HEK293 (cell line): ENCODE measurements at regions not wholly inside any gene's neighbourhood (a gene's known extent, or its start where the extent isn't known, plus 50 kb on each side); places are given as distances from the start of the nearest gene placed in this dataset.

Source experiments
- CTCF ChIA-PET: fragments of 350-600 bp; formaldehyde crosslinking; extraction: SDS; loops from one replicate; lab custom pipeline; 2021; ENCODE audit warnings: antibody characterized with exemption; lab: Yijun Ruan, JAX
- POLR2A ChIA-PET: fragments of 300-600 bp; formaldehyde crosslinking; extraction: SDS; loops from one replicate; lab custom pipeline; 2020; ENCODE audit warnings: antibody characterized with exemption, inconsistent platforms; lab: Yijun Ruan, JAX
- H3K27ac ChIP-seq: fragments of 200-500 bp; sonication (Bioruptor generic); 2 replicates; pipeline ENCODE4 v1.5.1; 2014; ENCODE audit warnings: low read depth, low read length, control low read depth, inconsistent platforms; ENCODE audit errors: extremely low read depth
- H3K36me3 ChIP-seq, 2 experiments: fragments of 200-500 bp in 1 of 2; sonication (Bioruptor generic) in 1 of 2; 1 replicate in 1 of 2; 2 replicates in 1 of 2; pipeline ENCODE4 v1.5.1; 2014 to 2017; ENCODE audit warnings: inconsistent platforms in 2 of 2, low read length in 2 of 2; ENCODE audit not compliant: control insufficient read depth in 2 of 2, insufficient read depth in 1 of 2
- H3K4me1 ChIP-seq: fragments of 200-500 bp; sonication (Bioruptor generic); 2 replicates; pipeline ENCODE4 v1.5.1; 2014; ENCODE audit warnings: mild to moderate bottlenecking, low read length, inconsistent platforms; ENCODE audit not compliant: control insufficient read depth, insufficient read depth
- H3K4me3 ChIP-seq: 2 replicates; pipeline ENCODE4 v1.5.1; 2011; ENCODE audit warnings: low read depth, mild to moderate bottlenecking, control low read depth, low read length, moderate library complexity
- H3K9me3 ChIP-seq: fragments of 200-500 bp; sonication (Bioruptor generic); 2 replicates; pipeline ENCODE4 v1.5.1; 2014; ENCODE audit warnings: low read depth, low read length, inconsistent platforms; ENCODE audit not compliant: control insufficient read depth, insufficient read depth
- BCL11A ChIP-seq: fragments of 450-650 bp; formaldehyde crosslinking; IDR thresholded peaks from 2 replicates; pipeline ENCODE4 v1.5.1; 2016; ENCODE audit warnings: low read depth, missing biosample characterization, missing genetic modification characterization
- BCL11B ChIP-seq: fragments of 450-650 bp; formaldehyde crosslinking; IDR thresholded peaks from 2 replicates; pipeline ENCODE4 v1.5.1; 2016; ENCODE audit warnings: low read depth, missing biosample characterization, missing genetic modification characterization
- KLF8 ChIP-seq: fragments of 450-650 bp; formaldehyde crosslinking; IDR thresholded peaks from 2 replicates; pipeline ENCODE4 v1.5.1; 2016; ENCODE audit warnings: missing biosample characterization, missing genetic modification characterization
- MZF1 ChIP-seq: fragments of 450-650 bp; formaldehyde crosslinking; IDR thresholded peaks from 2 replicates; pipeline ENCODE4 v1.5.1; 2017; ENCODE audit warnings: missing biosample characterization, missing genetic modification characterization, borderline replicate concordance
- YY1 ChIP-seq: fragments of 450-650 bp; formaldehyde crosslinking; IDR thresholded peaks from 2 replicates; pipeline ENCODE4 v1.5.1; 2018; ENCODE audit warnings: missing biosample characterization, missing genetic modification characterization
- ZFP41 ChIP-seq: fragments of 450-650 bp; formaldehyde crosslinking; IDR thresholded peaks from 2 replicates; pipeline ENCODE4 v1.5.1; 2016; ENCODE audit warnings: missing biosample characterization, missing genetic modification characterization, borderline replicate concordance
- ZNF19 ChIP-seq: fragments of 450-650 bp; formaldehyde crosslinking; IDR thresholded peaks from 2 replicates; pipeline ENCODE4; 2016; ENCODE audit warnings: missing biosample characterization, missing genetic modification characterization, low read depth
- ZNF23 ChIP-seq: fragments of 450-650 bp; formaldehyde crosslinking; IDR thresholded peaks from 2 replicates; pipeline ENCODE4 v1.5.1; 2016; ENCODE audit warnings: missing biosample characterization, missing genetic modification characterization, borderline replicate concordance
- ZNF416 ChIP-seq: fragments of 450-650 bp; formaldehyde crosslinking; IDR thresholded peaks from 2 replicates; pipeline ENCODE4 v1.5.1; 2016; ENCODE audit warnings: missing biosample characterization, missing genetic modification characterization
- ZNF571 ChIP-seq: fragments of 450-650 bp; formaldehyde crosslinking; IDR thresholded peaks from 2 replicates; pipeline ENCODE4 v1.5.0; 2017; ENCODE audit warnings: missing biosample characterization, missing genetic modification characterization
- ZNF596 ChIP-seq: fragments of 450-650 bp; IDR thresholded peaks from 2 replicates; pipeline ENCODE4 v1.5.0; 2018; ENCODE audit warnings: missing biosample characterization, mild to moderate bottlenecking, missing genetic modification characterization, moderate library complexity
- ZNF658 ChIP-seq: fragments of 450-650 bp; formaldehyde crosslinking; IDR thresholded peaks from 2 replicates; pipeline ENCODE4; 2016; ENCODE audit warnings: missing biosample characterization, missing genetic modification characterization
- ZNF791 ChIP-seq: fragments of 450-650 bp; formaldehyde crosslinking; IDR thresholded peaks from 2 replicates; pipeline ENCODE4 v1.5.1; 2016; ENCODE audit warnings: missing biosample characterization, missing genetic modification characterization
- TF ChIP-seq, protein P1 (sequence below): fragments of 450-650 bp; formaldehyde crosslinking; IDR thresholded peaks from 2 replicates; pipeline ENCODE4 v1.5.1; 2017; ENCODE audit warnings: missing biosample characterization, missing genetic modification characterization
- TF ChIP-seq, protein P2 (sequence below): fragments of 450-650 bp; formaldehyde crosslinking; IDR thresholded peaks from 2 replicates; pipeline ENCODE4 v1.5.1; 2017; ENCODE audit warnings: missing biosample characterization, mild to moderate bottlenecking, missing genetic modification characterization, moderate library complexity
- TF ChIP-seq, protein P3 (sequence below): fragments of 450-650 bp; formaldehyde crosslinking; IDR thresholded peaks from 2 replicates; pipeline ENCODE4 v1.5.0; 2017; ENCODE audit warnings: missing biosample characterization, missing genetic modification characterization, borderline replicate concordance

DNA sequence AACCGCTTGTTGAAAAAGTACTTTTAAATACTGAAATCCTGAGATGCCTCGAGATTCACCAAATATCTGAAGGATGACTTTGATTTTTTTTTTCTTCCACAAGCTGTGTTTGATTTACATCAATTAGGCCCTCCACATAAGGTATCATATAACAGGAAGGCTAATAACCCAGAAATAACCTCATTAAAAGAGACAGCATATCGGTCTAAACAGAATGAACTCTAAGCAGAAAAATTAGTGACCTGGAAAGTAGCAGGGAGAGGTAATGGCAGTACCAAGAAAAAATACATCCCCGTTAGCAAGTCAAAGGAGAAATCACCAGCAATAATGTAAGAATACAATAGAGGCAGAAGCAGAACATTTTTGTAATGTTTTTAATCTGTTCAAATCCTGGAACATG is 452.4 kb upstream of the TSHZ3 start (continued):
- TF ChIP-seq, protein P1, sequence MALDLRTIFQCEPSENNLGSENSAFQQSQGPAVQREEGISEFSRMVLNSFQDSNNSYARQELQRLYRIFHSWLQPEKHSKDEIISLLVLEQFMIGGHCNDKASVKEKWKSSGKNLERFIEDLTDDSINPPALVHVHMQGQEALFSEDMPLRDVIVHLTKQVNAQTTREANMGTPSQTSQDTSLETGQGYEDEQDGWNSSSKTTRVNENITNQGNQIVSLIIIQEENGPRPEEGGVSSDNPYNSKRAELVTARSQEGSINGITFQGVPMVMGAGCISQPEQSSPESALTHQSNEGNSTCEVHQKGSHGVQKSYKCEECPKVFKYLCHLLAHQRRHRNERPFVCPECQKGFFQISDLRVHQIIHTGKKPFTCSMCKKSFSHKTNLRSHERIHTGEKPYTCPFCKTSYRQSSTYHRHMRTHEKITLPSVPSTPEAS: no peak
- TF ChIP-seq ZNF596 (no peak), ZNF571 (tag by site-specific recombination) (no peak), ZNF19 (tag by site-specific recombination) (no peak), KLF8 (tag by site-specific recombination) (no peak), YY1 (no peak), BCL11B (no peak), ZNF791 (tag by site-specific recombination) (no peak), ZNF416 (tag by site-specific recombination) (no peak)
- TF ChIP-seq, protein P2, sequence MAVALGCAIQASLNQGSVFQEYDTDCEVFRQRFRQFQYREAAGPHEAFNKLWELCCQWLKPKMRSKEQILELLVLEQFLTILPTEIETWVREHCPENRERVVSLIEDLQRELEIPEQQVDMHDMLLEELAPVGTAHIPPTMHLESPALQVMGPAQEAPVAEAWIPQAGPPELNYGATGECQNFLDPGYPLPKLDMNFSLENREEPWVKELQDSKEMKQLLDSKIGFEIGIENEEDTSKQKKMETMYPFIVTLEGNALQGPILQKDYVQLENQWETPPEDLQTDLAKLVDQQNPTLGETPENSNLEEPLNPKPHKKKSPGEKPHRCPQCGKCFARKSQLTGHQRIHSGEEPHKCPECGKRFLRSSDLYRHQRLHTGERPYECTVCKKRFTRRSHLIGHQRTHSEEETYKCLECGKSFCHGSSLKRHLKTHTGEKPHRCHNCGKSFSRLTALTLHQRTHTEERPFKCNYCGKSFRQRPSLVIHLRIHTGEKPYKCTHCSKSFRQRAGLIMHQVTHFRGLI: no peak
- TF ChIP-seq, protein P3, sequence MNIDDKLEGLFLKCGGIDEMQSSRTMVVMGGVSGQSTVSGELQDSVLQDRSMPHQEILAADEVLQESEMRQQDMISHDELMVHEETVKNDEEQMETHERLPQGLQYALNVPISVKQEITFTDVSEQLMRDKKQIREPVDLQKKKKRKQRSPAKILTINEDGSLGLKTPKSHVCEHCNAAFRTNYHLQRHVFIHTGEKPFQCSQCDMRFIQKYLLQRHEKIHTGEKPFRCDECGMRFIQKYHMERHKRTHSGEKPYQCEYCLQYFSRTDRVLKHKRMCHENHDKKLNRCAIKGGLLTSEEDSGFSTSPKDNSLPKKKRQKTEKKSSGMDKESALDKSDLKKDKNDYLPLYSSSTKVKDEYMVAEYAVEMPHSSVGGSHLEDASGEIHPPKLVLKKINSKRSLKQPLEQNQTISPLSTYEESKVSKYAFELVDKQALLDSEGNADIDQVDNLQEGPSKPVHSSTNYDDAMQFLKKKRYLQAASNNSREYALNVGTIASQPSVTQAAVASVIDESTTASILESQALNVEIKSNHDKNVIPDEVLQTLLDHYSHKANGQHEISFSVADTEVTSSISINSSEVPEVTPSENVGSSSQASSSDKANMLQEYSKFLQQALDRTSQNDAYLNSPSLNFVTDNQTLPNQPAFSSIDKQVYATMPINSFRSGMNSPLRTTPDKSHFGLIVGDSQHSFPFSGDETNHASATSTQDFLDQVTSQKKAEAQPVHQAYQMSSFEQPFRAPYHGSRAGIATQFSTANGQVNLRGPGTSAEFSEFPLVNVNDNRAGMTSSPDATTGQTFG: no peak

DNA sequence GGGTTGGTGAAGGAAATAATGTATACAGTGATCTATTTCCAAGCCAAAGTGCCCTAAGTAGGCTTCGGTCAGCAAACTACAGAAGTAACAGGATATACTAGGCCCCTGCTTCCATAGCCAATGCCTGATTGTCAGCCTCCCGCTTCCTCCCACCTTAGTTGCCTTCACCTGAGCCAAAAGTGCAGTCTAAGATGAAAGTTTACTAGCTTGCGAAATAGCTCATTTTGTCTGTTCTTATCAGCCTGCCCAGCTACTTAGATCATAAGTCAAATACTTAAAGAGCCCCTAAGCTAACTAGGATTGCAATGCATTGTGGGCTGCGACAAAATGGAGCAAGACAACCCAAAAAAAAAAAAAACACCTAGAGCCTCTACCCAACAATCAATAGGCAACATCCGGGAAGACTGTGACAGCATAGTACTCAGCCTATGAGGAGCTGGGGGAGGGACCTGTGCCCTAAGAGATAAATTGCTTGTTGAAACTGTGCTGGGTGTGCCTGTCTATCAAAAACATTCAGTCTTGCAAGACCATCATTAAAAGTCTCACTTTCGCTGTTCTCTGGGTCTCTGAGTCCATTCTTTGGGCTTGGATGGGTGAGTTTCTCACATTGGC is 454.7 kb upstream of the TSHZ3 start:
- ChIA-PET POLR2A (no interaction called here), CTCF (interaction anchor here (0.6 kb wide), 1 partner anchor 467 kb away, joined by 3 read pairs; no protein-coding TSS in a partner anchor)
- Histone ChIP-seq H3K27ac (no peak overlapping the region), H3K36me3 (no peaks in the 10 kb centered on the region), H3K4me1 (0 out of 2 replicates have a peak, but pooled peaks cover 2% of the 10 kb centered on the region), H3K4me3 (no peak overlapping the region), H3K9me3 (no peaks in the 10 kb centered on the region)
- TF ChIP-seq MZF1: no peak

DNA sequence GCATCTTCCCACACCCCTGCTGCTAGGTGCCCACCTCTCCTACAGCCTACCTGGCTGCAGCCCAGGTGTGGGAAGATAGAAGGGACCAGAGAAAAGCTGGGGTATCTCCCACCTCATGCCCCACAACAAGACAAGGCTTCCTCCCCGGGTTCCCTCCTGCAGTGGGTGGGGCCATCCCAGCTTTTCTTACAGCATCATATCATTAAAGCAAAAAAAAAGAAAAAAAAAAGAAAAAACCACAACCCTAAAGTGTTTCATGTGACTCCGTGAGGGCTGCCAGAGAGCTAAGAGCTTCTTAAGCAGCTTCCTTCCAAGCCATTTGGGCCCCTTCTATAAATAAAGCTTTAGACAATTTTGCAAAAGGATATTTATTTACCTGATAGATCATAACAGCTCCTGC is 455.4 kb upstream of the TSHZ3 start:
- H3K4me1 ChIP-seq: 0 out of 2 replicates have a peak, but pooled peaks cover 2% of the 10 kb centered on the region
- H3K9me3 ChIP-seq: no peaks in the 10 kb centered on the region
- ChIA-PET POLR2A (no interaction called here), CTCF (interaction anchor here (0.6 kb wide), 1 partner anchor 468 kb away, joined by 3 read pairs; no protein-coding TSS in a partner anchor)
- no peak overlapping the region for H3K27ac ChIP-seq
- no peak overlapping the region for H3K4me3 ChIP-seq
- H3K36me3 ChIP-seq: no peaks in the 10 kb centered on the region
- no peak for TF ChIP-seq ZNF23 (tag by site-specific recombination)
- no peak for TF ChIP-seq ZFP41 (tag by site-specific recombination)
- no peak for TF ChIP-seq BCL11A
- TF ChIP-seq ZNF658 (tag by site-specific recombination): no peak
